ENCODE measurements at regions not wholly inside any gene's neighbourhood (a gene's known extent, or its start where the extent isn't known, plus 50 kb on each side); places are given as distances from the start of the nearest gene placed in this dataset.

DNA sequence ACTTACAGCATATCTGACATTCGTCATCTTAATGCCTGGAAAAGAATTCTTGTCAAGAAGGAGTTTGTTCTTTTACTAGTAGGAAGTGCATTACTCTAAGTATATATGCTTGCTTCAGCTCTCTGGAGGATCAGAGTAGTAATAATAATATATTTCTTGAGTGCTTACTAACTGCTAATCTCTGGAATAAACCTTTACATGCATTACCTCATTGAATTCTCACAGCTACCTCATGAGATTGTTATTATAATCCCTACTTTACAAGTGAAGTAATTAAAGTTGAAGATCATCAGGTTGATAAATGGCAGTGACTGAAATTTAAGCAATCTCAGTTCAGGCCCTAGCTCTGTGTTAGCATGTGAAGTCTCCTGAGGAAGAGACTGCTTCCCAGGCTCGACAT, 115.0 kb upstream of the PDE5A start:
- Histone ChIP-seq H4K20me1 (ENCODE audit: insufficient read depth, low read length) (no peaks in the 10 kb centered on the region), H3K4me2 (ENCODE audit: low read depth, low read length) (no peak overlapping the region), H3K27ac (ENCODE audit: extremely low read length, insufficient read depth, low read length) (no peak overlapping the region), H3K9ac (ENCODE audit: insufficient read depth, low read depth, low read length) (no peak overlapping the region), H3K9me3 (ENCODE audit: low read length) (no peaks in the 10 kb centered on the region), H3K4me3 (replicated peaks in 1 of 3; ENCODE audit: insufficient read depth in 1 of 3, low read depth in 2 of 3, low read length in 3 of 3) (no peak overlapping the region), H3K36me3 (replicated peaks in 1 of 2; ENCODE audit: control insufficient read depth in 1 of 2, insufficient read depth in 2 of 2, low read length in 2 of 2) (no peaks in the 10 kb centered on the region), H3K27me3 (ENCODE audit: control insufficient read depth in 1 of 2, insufficient read depth in 2 of 2, low read length in 2 of 2) (no peaks in the 10 kb centered on the region), H3K79me2 (ENCODE audit: insufficient read depth, low read length) (no peaks in the 10 kb centered on the region), H2AFZ (ENCODE audit: low read length) (no peak overlapping the region), H3K4me1 (ENCODE audit: insufficient read depth, low read length) (no peaks in the 10 kb centered on the region)
- in situ Hi-C loops (cut with HindIII; ENCODE audit: extremely low pct_ligation_motif_present, low pct_unique_long_range_greater_than_20kb) (no loop called here), intact Hi-C loops (cut with micrococcal nuclease; ENCODE audit: unreplicated experiment) (no loop called here)
- TF ChIP-seq ZMYM4 (CRISPR knock-in tag; IDR thresholded peaks at IDR 0.05), result no peak
- TF ChIP-seq, protein P1, sequence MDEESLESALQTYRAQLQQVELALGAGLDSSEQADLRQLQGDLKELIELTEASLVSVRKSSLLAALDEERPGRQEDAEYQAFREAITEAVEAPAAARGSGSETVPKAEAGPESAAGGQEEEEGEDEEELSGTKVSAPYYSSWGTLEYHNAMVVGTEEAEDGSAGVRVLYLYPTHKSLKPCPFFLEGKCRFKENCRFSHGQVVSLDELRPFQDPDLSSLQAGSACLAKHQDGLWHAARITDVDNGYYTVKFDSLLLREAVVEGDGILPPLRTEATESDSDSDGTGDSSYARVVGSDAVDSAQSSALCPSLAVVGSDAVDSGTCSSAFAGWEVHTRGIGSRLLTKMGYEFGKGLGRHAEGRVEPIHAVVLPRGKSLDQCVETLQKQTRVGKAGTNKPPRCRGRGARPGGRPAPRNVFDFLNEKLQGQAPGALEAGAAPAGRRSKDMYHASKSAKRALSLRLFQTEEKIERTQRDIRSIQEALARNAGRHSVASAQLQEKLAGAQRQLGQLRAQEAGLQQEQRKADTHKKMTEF (CRISPR knock-in tag; IDR thresholded peaks at IDR 0.05), result no peak
- TF ChIP-seq, protein P2, sequence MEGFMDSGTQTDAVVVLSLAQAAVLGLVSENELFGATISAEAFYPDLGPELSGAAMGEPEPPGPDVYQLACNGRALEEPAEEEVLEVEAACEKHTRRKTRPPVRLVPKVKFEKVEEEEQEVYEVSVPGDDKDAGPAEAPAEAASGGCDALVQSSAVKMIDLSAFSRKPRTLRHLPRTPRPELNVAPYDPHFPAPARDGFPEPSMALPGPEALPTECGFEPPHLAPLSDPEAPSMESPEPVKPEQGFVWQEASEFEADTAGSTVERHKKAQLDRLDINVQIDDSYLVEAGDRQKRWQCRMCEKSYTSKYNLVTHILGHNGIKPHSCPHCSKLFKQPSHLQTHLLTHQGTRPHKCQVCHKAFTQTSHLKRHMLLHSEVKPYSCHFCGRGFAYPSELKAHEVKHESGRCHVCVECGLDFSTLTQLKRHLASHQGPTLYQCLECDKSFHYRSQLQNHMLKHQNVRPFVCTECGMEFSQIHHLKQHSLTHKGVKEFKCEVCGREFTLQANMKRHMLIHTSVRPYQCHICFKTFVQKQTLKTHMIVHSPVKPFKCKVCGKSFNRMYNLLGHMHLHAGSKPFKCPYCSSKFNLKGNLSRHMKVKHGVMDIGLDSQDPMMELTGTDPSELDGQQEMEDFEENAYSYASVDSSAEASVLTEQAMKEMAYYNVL (CRISPR knock-in tag; IDR thresholded peaks at IDR 0.05; ENCODE audit: borderline replicate concordance), result no peak
- TF ChIP-seq, protein P3, sequence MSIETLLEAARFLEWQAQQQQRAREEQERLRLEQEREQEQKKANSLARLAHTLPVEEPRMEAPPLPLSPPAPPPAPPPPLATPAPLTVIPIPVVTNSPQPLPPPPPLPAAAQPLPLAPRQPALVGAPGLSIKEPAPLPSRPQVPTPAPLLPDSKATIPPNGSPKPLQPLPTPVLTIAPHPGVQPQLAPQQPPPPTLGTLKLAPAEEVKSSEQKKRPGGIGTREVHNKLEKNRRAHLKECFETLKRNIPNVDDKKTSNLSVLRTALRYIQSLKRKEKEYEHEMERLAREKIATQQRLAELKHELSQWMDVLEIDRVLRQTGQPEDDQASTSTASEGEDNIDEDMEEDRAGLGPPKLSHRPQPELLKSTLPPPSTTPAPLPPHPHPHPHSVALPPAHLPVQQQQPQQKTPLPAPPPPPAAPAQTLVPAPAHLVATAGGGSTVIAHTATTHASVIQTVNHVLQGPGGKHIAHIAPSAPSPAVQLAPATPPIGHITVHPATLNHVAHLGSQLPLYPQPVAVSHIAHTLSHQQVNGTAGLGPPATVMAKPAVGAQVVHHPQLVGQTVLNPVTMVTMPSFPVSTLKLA (IDR thresholded peaks at IDR 0.05), result no peak
- TF ChIP-seq E2F2 (CRISPR knock-in tag; IDR thresholded peaks at IDR 0.05; ENCODE audit: borderline replicate concordance), result no peak
- no peak for TF ChIP-seq KAT2B (IDR thresholded peaks at IDR 0.05; ENCODE audit: borderline replicate concordance, low read depth, low read length)
- TF ChIP-seq TEAD3 (CRISPR knock-in tag; optimal IDR thresholded peaks at IDR 0.05; ENCODE audit: borderline replicate concordance), result no peak
- no peak for TF ChIP-seq NFE2 (CRISPR knock-in tag; IDR thresholded peaks at IDR 0.05)
- TF ChIP-seq, protein P4, sequence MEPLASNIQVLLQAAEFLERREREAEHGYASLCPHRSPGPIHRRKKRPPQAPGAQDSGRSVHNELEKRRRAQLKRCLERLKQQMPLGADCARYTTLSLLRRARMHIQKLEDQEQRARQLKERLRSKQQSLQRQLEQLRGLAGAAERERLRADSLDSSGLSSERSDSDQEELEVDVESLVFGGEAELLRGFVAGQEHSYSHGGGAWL (CRISPR knock-in tag; IDR thresholded peaks at IDR 0.05), result no peak
- TF ChIP-seq NR1H2 (CRISPR knock-in tag; IDR thresholded peaks at IDR 0.05; ENCODE audit: borderline replicate concordance, low read depth), result no peak
- TF ChIP-seq NFKBIZ (CRISPR knock-in tag; IDR thresholded peaks at IDR 0.05), result no peak
- TF ChIP-seq GLI4 (CRISPR knock-in tag; IDR thresholded peaks at IDR 0.05; ENCODE audit: borderline replicate concordance), result no peak
- TF ChIP-seq ZNF263 (CRISPR knock-in tag; IDR thresholded peaks at IDR 0.05), result no peak
- TF ChIP-seq DNMT1 (CRISPR knock-in tag; IDR thresholded peaks at IDR 0.05), result no peak
- no peak for TF ChIP-seq TGIF2 (CRISPR knock-in tag; IDR thresholded peaks at IDR 0.05)
- no peak for TF ChIP-seq PPARG (CRISPR knock-in tag; conservative IDR thresholded peaks at IDR 0.05)
- TF ChIP-seq ZNF225 (CRISPR knock-in tag; IDR thresholded peaks at IDR 0.05), result no peak
- TF ChIP-seq ZBTB3 (CRISPR knock-in tag; IDR thresholded peaks at IDR 0.05; ENCODE audit: borderline replicate concordance, low read depth), result no peak
- 0% methylated on average over 2 of the region's 2 CpGs for WGBS (ENCODE audit: low lambda C conversion rate)
- ChIA-PET POLR2A (no interaction called here), CTCF (ENCODE audit: low intra/inter-chr PET ratio, low total read pairs) (no interaction called here)
- ATAC-seq (no peak), DNase-seq (ENCODE audit: low spot score) (no peak), FAIRE-seq (no peak)
- BruUV-seq (replicated peaks), result no TSS peak
